Left lung (tissue), 4 donors: ENCODE measurements at regions not wholly inside any gene's neighbourhood (a gene's known extent, or its start where the extent isn't known, plus 50 kb on each side); places are given as distances from the start of the nearest gene placed in this dataset.

Experiments used
- ATAC-seq: fragments of 200-7000 bp; cut with Tn5 transposase; one replicate; pipeline ENCODE4 v1.9.1; 2020; ENCODE audit warnings: moderate library complexity
- DNase-seq, 4 donors: peaks; one replicate each; pipeline ENCODE4 v3.0.0-alpha.2; 2013 to 2020
- H3K27ac ChIP-seq, 2 donors: fragments of 200-600 bp; sonication (generic) in 1 of 2; one replicate each; pipeline versions ENCODE4 v1.5.0 to v1.8.0; 2020 to 2021
- H3K27me3 ChIP-seq, 2 donors: fragments of 200-600 bp; sonication (generic) in 1 of 2; one replicate each; pipeline versions ENCODE4 v1.5.0 to v1.8.0; 2020 to 2021
- H3K36me3 ChIP-seq, 2 donors: fragments of 200-600 bp; sonication (generic) in 1 of 2; one replicate each; pipeline versions ENCODE4 v1.5.0 to v1.8.0; 2020 to 2021
- H3K4me1 ChIP-seq, 2 donors: fragments of 200-600 bp; one replicate each; pipeline ENCODE4 v1.8.0; 2021
- H3K4me3 ChIP-seq, 2 donors: fragments of 200-600 bp; sonication (generic) in 1 of 2; one replicate each; pipeline versions ENCODE4 v1.5.0 to v1.8.0; 2020 to 2021; ENCODE audit warnings: mild to moderate bottlenecking in 1 of 2
- H3K9me3 ChIP-seq, 2 donors: fragments of 200-600 bp; sonication (generic) in 1 of 2; one replicate each; pipeline versions ENCODE4 v1.5.0 to v1.8.0; 2020 to 2021
- intact Hi-C, 2 donors: fragments of 100-400 bp; cut with DNase I; formaldehyde crosslinking; loops; one replicate each; pipeline versions ENCODE4 v1.11.2 to v1.14.2; 2022
- TF ChIP-seq, protein P1 (sequence below), 2 donors: fragments of 200-600 bp; sonication (generic) in 1 of 2; IDR thresholded peaks; one replicate each; pipeline versions ENCODE4 v1.5.0 to v1.8.0; 2021; ENCODE audit warnings: antibody characterized with exemption in 2 of 2
- donor health status: DM: no; HTN: yes; CAD: no.
- donor health status: DM: no; HTN: no; CAD: no.

- TF ChIP-seq, protein P1, sequence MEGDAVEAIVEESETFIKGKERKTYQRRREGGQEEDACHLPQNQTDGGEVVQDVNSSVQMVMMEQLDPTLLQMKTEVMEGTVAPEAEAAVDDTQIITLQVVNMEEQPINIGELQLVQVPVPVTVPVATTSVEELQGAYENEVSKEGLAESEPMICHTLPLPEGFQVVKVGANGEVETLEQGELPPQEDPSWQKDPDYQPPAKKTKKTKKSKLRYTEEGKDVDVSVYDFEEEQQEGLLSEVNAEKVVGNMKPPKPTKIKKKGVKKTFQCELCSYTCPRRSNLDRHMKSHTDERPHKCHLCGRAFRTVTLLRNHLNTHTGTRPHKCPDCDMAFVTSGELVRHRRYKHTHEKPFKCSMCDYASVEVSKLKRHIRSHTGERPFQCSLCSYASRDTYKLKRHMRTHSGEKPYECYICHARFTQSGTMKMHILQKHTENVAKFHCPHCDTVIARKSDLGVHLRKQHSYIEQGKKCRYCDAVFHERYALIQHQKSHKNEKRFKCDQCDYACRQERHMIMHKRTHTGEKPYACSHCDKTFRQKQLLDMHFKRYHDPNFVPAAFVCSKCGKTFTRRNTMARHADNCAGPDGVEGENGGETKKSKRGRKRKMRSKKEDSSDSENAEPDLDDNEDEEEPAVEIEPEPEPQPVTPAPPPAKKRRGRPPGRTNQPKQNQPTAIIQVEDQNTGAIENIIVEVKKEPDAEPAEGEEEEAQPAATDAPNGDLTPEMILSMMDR (IDR thresholded peaks at IDR 0.05): no peak
- Histone ChIP-seq H3K4me1 (no peaks in the 10 kb centered on the region), H3K36me3 (no peaks in the 10 kb centered on the region), H3K9me3 (peaks cover 0 to 2% of the 10 kb centered on the region in 2 donors), H3K27me3 (no peaks in the 10 kb centered on the region), H3K4me3 (no peak overlapping the region), H3K27ac (no peak overlapping the region)
- ATAC-seq (no peak), DNase-seq (no peak)
- intact Hi-C loops: no loop called here
Measured at GRCh38 chr6:160891690-160892089, 99.9 kb upstream of the MAP3K4 start.

GRCh38 chr6:160895562-160895961 lies 96.0 kb upstream of the MAP3K4 start:
- no peak overlapping the region for H3K27ac ChIP-seq
- TF ChIP-seq, protein P1 (IDR thresholded peaks at IDR 0.05): no peak
- no peak for DNase-seq
- ATAC-seq: no peak
- no peak overlapping the region for H3K4me3 ChIP-seq
- H3K27me3 ChIP-seq: no peaks in the 10 kb centered on the region
- H3K4me1 ChIP-seq: no peaks in the 10 kb centered on the region
- intact Hi-C loops: no loop called here
- no peaks in the 10 kb centered on the region for H3K36me3 ChIP-seq
- H3K9me3 ChIP-seq: no peaks in the 10 kb centered on the region

GRCh38 chr6:160899671-160900430 lies 91.7 kb upstream of the MAP3K4 start:
- no peak for DNase-seq
- Histone ChIP-seq H3K4me3 (no peak overlapping the region), H3K36me3 (no peaks in the 10 kb centered on the region), H3K9me3 (no peaks in the 10 kb centered on the region), H3K27ac (no peak overlapping the region), H3K4me1 (no peaks in the 10 kb centered on the region), H3K27me3 (no peaks in the 10 kb centered on the region)
- TF ChIP-seq, protein P1 (IDR thresholded peaks at IDR 0.05): no peak
- intact Hi-C loops: no loop called here
- ATAC-seq: no peak

GRCh38 chr6:160911949-160912348 lies 79.6 kb upstream of the MAP3K4 start:
- Histone ChIP-seq H3K4me3 (no peak overlapping the region), H3K4me1 (no peaks in the 10 kb centered on the region), H3K36me3 (no peaks in the 10 kb centered on the region), H3K27ac (no peak overlapping the region), H3K9me3 (peaks cover 0 to 10% of the 10 kb centered on the region in 2 donors), H3K27me3 (no peaks in the 10 kb centered on the region)
- TF ChIP-seq, protein P1 (IDR thresholded peaks at IDR 0.05): no peak
- intact Hi-C loops: no loop called here
- ATAC-seq: no peak
- no peak for DNase-seq

DNA sequence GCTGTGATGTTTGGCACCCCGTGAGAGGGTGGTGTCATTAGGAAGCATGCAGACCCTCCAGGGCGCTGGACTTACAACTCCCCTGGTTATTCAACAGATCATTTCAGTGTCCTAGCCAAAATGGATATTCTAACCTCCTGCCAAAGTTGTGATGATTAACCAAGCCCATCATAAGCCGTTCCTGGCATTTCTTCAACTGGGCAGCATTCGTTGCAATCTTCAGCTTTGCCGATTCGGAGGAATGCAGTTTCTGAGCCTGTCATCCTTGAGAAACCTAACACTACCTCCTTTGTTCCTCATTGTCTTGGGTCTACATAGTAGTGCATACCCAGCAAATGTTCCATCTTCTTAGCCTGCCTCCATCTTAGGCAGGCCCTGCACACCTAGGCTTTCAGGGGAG lies 79.2 kb upstream of the MAP3K4 start:
- no peak overlapping the region for H3K27ac ChIP-seq
- no peak overlapping the region for H3K4me3 ChIP-seq
- no peak for DNase-seq
- intact Hi-C loops: no loop called here
- H3K36me3 ChIP-seq: no peaks in the 10 kb centered on the region
- H3K9me3 ChIP-seq: peaks cover 0 to 9% of the 10 kb centered on the region in 2 donors
- no peak for ATAC-seq
- TF ChIP-seq, protein P1 (IDR thresholded peaks at IDR 0.05): no peak
- H3K4me1 ChIP-seq: no peaks in the 10 kb centered on the region
- H3K27me3 ChIP-seq: no peaks in the 10 kb centered on the region
